ENCODE measurements at regions not wholly inside any gene's neighbourhood (a gene's known extent, or its start where the extent isn't known, plus 50 kb on each side); places are given as distances from the start of the nearest gene placed in this dataset.

GRCh38 chr13:105290596-105290995 lies 1244.9 kb downstream of the EFNB2 start:
- H3K4me1 ChIP-seq (ENCODE audit: insufficient read depth, low read length), result no peaks in the 10 kb centered on the region
- H3K9ac ChIP-seq (ENCODE audit: low read depth, low read length), result no peak overlapping the region
- H3K36me3 ChIP-seq (ENCODE audit: insufficient read depth, low read length), result no peaks in the 10 kb centered on the region
- H3K9me3 ChIP-seq (ENCODE audit: control insufficient read depth, insufficient read depth, low read length), result peaks cover 3% of the 10 kb centered on the region; the same call in 1 of the 2 replicates

GRCh38 chr13:105285526-105285925 lies 1249.9 kb downstream of the EFNB2 start:
- peaks cover 3% of the 10 kb centered on the region; the same call in 1 of the 2 replicates for H3K9me3 ChIP-seq (ENCODE audit: control insufficient read depth, insufficient read depth, low read length)
- H3K36me3 ChIP-seq (ENCODE audit: insufficient read depth, low read length), result no peaks in the 10 kb centered on the region
- H3K4me1 ChIP-seq (ENCODE audit: insufficient read depth, low read length), result peaks cover 21% of the 10 kb centered on the region
- H3K9ac ChIP-seq (ENCODE audit: low read depth, low read length), result no peak overlapping the region

GRCh38 chr13:105282406-105283285 lies 1252.8 kb downstream of the EFNB2 start:
- Histone ChIP-seq H3K9me3 (ENCODE audit: control insufficient read depth, insufficient read depth, low read length) (no peaks in the 10 kb centered on the region), H3K9ac (ENCODE audit: low read depth, low read length) (no peak overlapping the region), H3K36me3 (ENCODE audit: insufficient read depth, low read length) (no peaks in the 10 kb centered on the region), H3K4me1 (ENCODE audit: insufficient read depth, low read length) (peaks cover 33% of the 10 kb centered on the region)

- Histone ChIP-seq H3K36me3 (ENCODE audit: insufficient read depth, low read length) (no peaks in the 10 kb centered on the region), H3K9ac (ENCODE audit: low read depth, low read length) (peak overlapping the region; percentile 17; the same call in 1 of the 2 replicates), H3K4me1 (ENCODE audit: insufficient read depth, low read length) (peaks cover 33% of the 10 kb centered on the region), H3K9me3 (ENCODE audit: control insufficient read depth, insufficient read depth, low read length) (no peaks in the 10 kb centered on the region)
Measured at GRCh38 chr13:105278943-105279381, 1256.5 kb downstream of the EFNB2 start.

- H3K9ac ChIP-seq (ENCODE audit: low read depth, low read length), result no peak overlapping the region
- peaks cover 24% of the 10 kb centered on the region for H3K4me1 ChIP-seq (ENCODE audit: insufficient read depth, low read length)
- H3K36me3 ChIP-seq (ENCODE audit: insufficient read depth, low read length), result no peaks in the 10 kb centered on the region
- H3K9me3 ChIP-seq (ENCODE audit: control insufficient read depth, insufficient read depth, low read length), result no peaks in the 10 kb centered on the region
Measured at GRCh38 chr13:105276571-105276970, 1258.9 kb downstream of the EFNB2 start.

GRCh38 chr13:105273665-105274222 lies 1261.7 kb downstream of the EFNB2 start:
- Histone ChIP-seq H3K4me1 (ENCODE audit: insufficient read depth, low read length) (peaks cover 8% of the 10 kb centered on the region; the same call in 1 of the 2 replicates), H3K9ac (ENCODE audit: low read depth, low read length) (no peak overlapping the region), H3K36me3 (ENCODE audit: insufficient read depth, low read length) (no peaks in the 10 kb centered on the region), H3K9me3 (ENCODE audit: control insufficient read depth, insufficient read depth, low read length) (no peaks in the 10 kb centered on the region)

GRCh38 chr13:105272660-105273631 lies 1262.5 kb downstream of the EFNB2 start:
- Histone ChIP-seq H3K4me1 (ENCODE audit: insufficient read depth, low read length) (peaks cover 5% of the 10 kb centered on the region; the same call in 1 of the 2 replicates), H3K9ac (ENCODE audit: low read depth, low read length) (no peak overlapping the region), H3K9me3 (ENCODE audit: control insufficient read depth, insufficient read depth, low read length) (no peaks in the 10 kb centered on the region), H3K36me3 (ENCODE audit: insufficient read depth, low read length) (no peaks in the 10 kb centered on the region)

- Histone ChIP-seq H3K4me1 (ENCODE audit: insufficient read depth, low read length) (no peaks in the 10 kb centered on the region), H3K9me3 (ENCODE audit: control insufficient read depth, insufficient read depth, low read length) (no peaks in the 10 kb centered on the region)
Measured at GRCh38 chr13:105266615-105267014, 1268.8 kb downstream of the EFNB2 start.

GRCh38 chr13:105262579-105262978 lies 1272.9 kb downstream of the EFNB2 start:
- Histone ChIP-seq H3K4me1 (ENCODE audit: insufficient read depth, low read length) (no peaks in the 10 kb centered on the region), H3K9ac (ENCODE audit: low read depth, low read length) (no peak overlapping the region), H3K36me3 (ENCODE audit: insufficient read depth, low read length) (no peaks in the 10 kb centered on the region), H3K9me3 (ENCODE audit: control insufficient read depth, insufficient read depth, low read length) (no peaks in the 10 kb centered on the region)

More at GRCh38 chr13:105266615-105267014, 1268.8 kb downstream of the EFNB2 start:
- Histone ChIP-seq H3K9ac (ENCODE audit: low read depth, low read length) (no peak overlapping the region), H3K36me3 (ENCODE audit: insufficient read depth, low read length) (no peaks in the 10 kb centered on the region)

GRCh38 chr13:105259426-105259825 lies 1276.0 kb downstream of the EFNB2 start:
- Histone ChIP-seq H3K9me3 (ENCODE audit: control insufficient read depth, insufficient read depth, low read length) (no peaks in the 10 kb centered on the region), H3K4me1 (ENCODE audit: insufficient read depth, low read length) (no peaks in the 10 kb centered on the region), H3K9ac (ENCODE audit: low read depth, low read length) (no peak overlapping the region), H3K36me3 (ENCODE audit: insufficient read depth, low read length) (no peaks in the 10 kb centered on the region)

GRCh38 chr13:105255472-105255871 lies 1280.0 kb downstream of the EFNB2 start:
- Histone ChIP-seq H3K9me3 (ENCODE audit: control insufficient read depth, insufficient read depth, low read length) (no peaks in the 10 kb centered on the region), H3K4me1 (ENCODE audit: insufficient read depth, low read length) (no peaks in the 10 kb centered on the region), H3K36me3 (ENCODE audit: insufficient read depth, low read length) (no peaks in the 10 kb centered on the region), H3K9ac (ENCODE audit: low read depth, low read length) (no peak overlapping the region)

- Histone ChIP-seq H3K36me3 (ENCODE audit: insufficient read depth, low read length) (no peaks in the 10 kb centered on the region), H3K4me1 (ENCODE audit: insufficient read depth, low read length) (no peaks in the 10 kb centered on the region), H3K9me3 (ENCODE audit: control insufficient read depth, insufficient read depth, low read length) (no peaks in the 10 kb centered on the region), H3K9ac (ENCODE audit: low read depth, low read length) (no peak overlapping the region)
Measured at GRCh38 chr13:105251293-105251692, 1284.2 kb downstream of the EFNB2 start.

GRCh38 chr13:105247830-105248229 lies 1287.6 kb downstream of the EFNB2 start:
- no peaks in the 10 kb centered on the region for H3K9me3 ChIP-seq (ENCODE audit: control insufficient read depth, insufficient read depth, low read length)
- H3K9ac ChIP-seq (ENCODE audit: low read depth, low read length), result no peak overlapping the region
- H3K36me3 ChIP-seq (ENCODE audit: insufficient read depth, low read length), result no peaks in the 10 kb centered on the region
- no peaks in the 10 kb centered on the region for H3K4me1 ChIP-seq (ENCODE audit: insufficient read depth, low read length)

GRCh38 chr13:105240371-105240770 lies 1295.1 kb downstream of the EFNB2 start:
- H3K4me1 ChIP-seq (ENCODE audit: insufficient read depth, low read length), result no peaks in the 10 kb centered on the region
- no peak overlapping the region for H3K9ac ChIP-seq (ENCODE audit: low read depth, low read length)
- no peaks in the 10 kb centered on the region for H3K36me3 ChIP-seq (ENCODE audit: insufficient read depth, low read length)
- no peaks in the 10 kb centered on the region for H3K9me3 ChIP-seq (ENCODE audit: control insufficient read depth, insufficient read depth, low read length)
